Astrocyte of the spinal cord (primary cell): ENCODE measurements at regions not wholly inside any gene's neighbourhood (a gene's known extent, or its start where the extent isn't known, plus 50 kb on each side); places are given as distances from the start of the nearest gene placed in this dataset.

Experiments used
- DNase-seq: peaks from one replicate; pipeline ENCODE4 v3.0.0; 2011; ENCODE audit warnings: low read depth, low spot score
- H3K4me3 ChIP-seq: 2 replicates; pipeline ENCODE4 v1.5.1; 2011; ENCODE audit warnings: low read depth, mild to moderate bottlenecking, low read length, moderate library complexity
- CTCF ChIP-seq: IDR thresholded peaks from 2 replicates; pipeline ENCODE4 v1.5.1; 2012; ENCODE audit warnings: low read depth, mild to moderate bottlenecking, low read length, inconsistent platforms
- in situ Hi-C: cut with HindIII; loops from 2 replicates; pipeline ENCODE4 v1.10.0; 2017; ENCODE audit warnings: low sequenced_read_pairs

GRCh38 chr3:952906-953305, 139.9 kb upstream of the CNTN6 start:
- no peak for DNase-seq
- no peak for TF ChIP-seq CTCF
- in situ Hi-C loops, result no loop called here

GRCh38 chr3:963255-963654, 129.6 kb upstream of the CNTN6 start:
- no peak overlapping the region for H3K4me3 ChIP-seq
- no peak for TF ChIP-seq CTCF
- in situ Hi-C loops, result no loop called here
- no peak for DNase-seq

More at GRCh38 chr3:952906-953305, 139.9 kb upstream of the CNTN6 start:
- H3K4me3 ChIP-seq, result no peak overlapping the region

GRCh38 chr3:963755-964154, 129.1 kb upstream of the CNTN6 start:
- no peak overlapping the region for H3K4me3 ChIP-seq
- TF ChIP-seq CTCF, result no peak
- in situ Hi-C loops, result no loop called here
- DNase-seq, result no peak

- in situ Hi-C loops, result no loop called here
- no peak for TF ChIP-seq CTCF
- no peak overlapping the region for H3K4me3 ChIP-seq
- DNase-seq, result no peak
These were observed 127.0 kb upstream of the CNTN6 start for GRCh38 chr3:965826-966225.

DNA sequence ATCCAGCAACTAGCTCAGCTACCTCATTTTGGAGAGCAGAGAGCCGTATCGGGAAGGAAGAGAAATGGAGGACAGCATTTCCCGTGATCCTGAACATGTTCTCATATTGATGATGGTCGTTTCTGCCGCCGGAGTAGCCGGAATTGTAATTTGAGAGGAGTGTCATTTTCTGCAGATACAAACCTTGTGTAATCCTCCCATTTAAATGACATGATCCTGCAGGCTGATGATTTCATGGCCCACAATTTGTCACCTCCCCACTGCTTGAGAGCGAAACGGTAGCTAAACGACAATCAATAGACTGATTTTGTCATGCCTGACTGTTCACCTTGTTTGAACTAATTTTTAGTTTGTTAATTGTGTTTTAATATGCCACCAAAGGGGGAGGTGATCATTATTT, 126.5 kb upstream of the CNTN6 start:
- DNase-seq, result no peak
- in situ Hi-C loops, result no loop called here
- no peak for TF ChIP-seq CTCF
- no peak overlapping the region for H3K4me3 ChIP-seq

- no peak for DNase-seq
- H3K4me3 ChIP-seq, result no peak overlapping the region
- in situ Hi-C loops, result no loop called here
- TF ChIP-seq CTCF, result no peak
These were observed 119.5 kb upstream of the CNTN6 start for GRCh38 chr3:973340-973739.

DNA sequence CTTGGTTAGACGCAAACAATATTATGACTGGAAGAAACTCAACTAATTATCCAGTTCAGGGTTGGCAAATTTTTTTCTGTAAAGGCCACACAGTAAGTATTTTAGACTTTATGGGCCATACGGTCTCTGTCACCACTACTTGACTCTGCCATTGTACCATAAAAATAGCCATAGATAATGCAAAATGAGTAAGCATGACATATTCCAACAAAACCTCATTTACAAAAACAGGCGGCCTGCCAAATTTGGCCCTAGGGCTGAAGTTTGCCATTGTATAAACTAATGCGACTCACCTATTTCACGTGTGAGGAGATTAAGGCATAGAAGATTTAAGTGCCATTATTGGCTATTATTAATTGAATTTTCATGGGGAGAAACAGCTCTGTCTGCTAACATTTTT, 116.8 kb upstream of the CNTN6 start:
- TF ChIP-seq CTCF, result no peak
- in situ Hi-C loops, result no loop called here
- peak; percentile 5 for DNase-seq
- no peak overlapping the region for H3K4me3 ChIP-seq
